OCI-LY7 (cell line): ENCODE measurements at regions not wholly inside any gene's neighbourhood (a gene's known extent, or its start where the extent isn't known, plus 50 kb on each side); places are given as distances from the start of the nearest gene placed in this dataset.

Experiments used
- EZH2phosphoT487 ChIP-seq: fragments of 200-600 bp; sonication (generic); IDR thresholded peaks from 2 replicates; pipeline ENCODE4 v1.6.1; 2018; ENCODE audit warnings: low read depth, borderline replicate concordance, mild to moderate bottlenecking, mixed run types, antibody characterized with exemption, low read length, moderate library complexity, mixed read lengths
- TF ChIP-seq, protein P1 (sequence below): fragments of 200-600 bp; sonication (generic); conservative IDR thresholded peaks from 2 replicates; pipeline ENCODE4 v1.5.1; 2014; ENCODE audit warnings: mild to moderate bottlenecking, antibody characterized with exemption, low read length, moderate library complexity, mixed read lengths

DNA sequence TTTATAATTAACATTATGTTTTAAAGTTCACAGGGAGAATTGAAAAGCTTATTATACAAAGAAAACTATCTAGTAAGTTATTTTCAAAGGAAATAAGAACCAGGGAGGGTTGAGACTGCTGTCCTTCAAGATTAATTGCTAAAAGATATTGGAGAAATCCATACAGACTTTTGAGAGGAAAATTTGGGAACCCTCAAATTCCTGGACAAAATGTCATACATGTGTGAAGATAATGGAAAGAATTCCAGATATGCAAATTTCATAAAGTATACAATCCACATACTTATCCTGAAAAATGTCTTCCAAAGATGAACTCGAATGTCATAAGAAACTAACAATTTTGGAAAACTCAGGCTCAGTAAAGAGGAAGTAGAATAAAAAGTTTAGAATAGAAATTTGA lies 213.8 kb downstream of the HS3ST3A1 start:
- TF ChIP-seq, protein P1, sequence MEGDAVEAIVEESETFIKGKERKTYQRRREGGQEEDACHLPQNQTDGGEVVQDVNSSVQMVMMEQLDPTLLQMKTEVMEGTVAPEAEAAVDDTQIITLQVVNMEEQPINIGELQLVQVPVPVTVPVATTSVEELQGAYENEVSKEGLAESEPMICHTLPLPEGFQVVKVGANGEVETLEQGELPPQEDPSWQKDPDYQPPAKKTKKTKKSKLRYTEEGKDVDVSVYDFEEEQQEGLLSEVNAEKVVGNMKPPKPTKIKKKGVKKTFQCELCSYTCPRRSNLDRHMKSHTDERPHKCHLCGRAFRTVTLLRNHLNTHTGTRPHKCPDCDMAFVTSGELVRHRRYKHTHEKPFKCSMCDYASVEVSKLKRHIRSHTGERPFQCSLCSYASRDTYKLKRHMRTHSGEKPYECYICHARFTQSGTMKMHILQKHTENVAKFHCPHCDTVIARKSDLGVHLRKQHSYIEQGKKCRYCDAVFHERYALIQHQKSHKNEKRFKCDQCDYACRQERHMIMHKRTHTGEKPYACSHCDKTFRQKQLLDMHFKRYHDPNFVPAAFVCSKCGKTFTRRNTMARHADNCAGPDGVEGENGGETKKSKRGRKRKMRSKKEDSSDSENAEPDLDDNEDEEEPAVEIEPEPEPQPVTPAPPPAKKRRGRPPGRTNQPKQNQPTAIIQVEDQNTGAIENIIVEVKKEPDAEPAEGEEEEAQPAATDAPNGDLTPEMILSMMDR = no peak
- TF ChIP-seq EZH2phosphoT487 = no peak
